ENCODE measurements at regions not wholly inside any gene's neighbourhood (a gene's known extent, or its start where the extent isn't known, plus 50 kb on each side); places are given as distances from the start of the nearest gene placed in this dataset.

DNA sequence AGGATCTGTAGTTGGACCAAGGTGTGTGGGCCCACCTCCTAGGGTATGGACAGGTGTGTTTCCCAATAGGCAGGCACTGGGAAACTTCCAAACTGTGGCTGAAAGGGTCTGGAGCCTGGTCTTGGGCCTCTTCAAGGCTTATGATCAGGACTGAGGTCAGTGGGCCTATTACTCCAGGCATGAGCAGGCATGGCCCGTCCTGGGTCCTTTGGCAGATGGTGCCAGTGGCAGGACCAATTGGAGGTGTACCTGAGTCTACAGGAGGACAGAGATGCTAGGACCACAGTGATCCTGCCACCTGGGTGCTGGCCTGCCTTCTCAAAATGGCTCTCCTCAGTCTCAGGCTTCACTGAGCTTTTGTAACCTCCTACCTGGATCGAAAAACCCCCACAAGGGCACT, 95.4 kb downstream of the RAB18 start:
- H3K9me3 Mint-ChIP-seq = peaks cover 5% of the 10 kb centered on the region
- CTCF ChIA-PET = no interaction called here
- no peak for TF ChIP-seq CTCF (IDR thresholded peaks at IDR 0.05)

GRCh38 chr10:27600930-27601329, 96.8 kb downstream of the RAB18 start:
- ATAC-seq = no peak
- CTCF ChIA-PET = interaction anchor here (1.1 kb wide), 1 partner anchor 29 kb away, joined by 3 read pairs; no protein-coding TSS in a partner anchor

More for the DNA sequence above, 95.4 kb downstream of the RAB18 start:
- H3K4me1 Mint-ChIP-seq (ENCODE audit: low read depth) = no peaks in the 10 kb centered on the region
- no peak overlapping the region for H3K27ac Mint-ChIP-seq
- ATAC-seq (no peak), DNase-seq (no peak)
- POLR2A ChIA-PET = no interaction called here
- intact Hi-C loops (cut with micrococcal nuclease) = no loop called here
- H3K27me3 Mint-ChIP-seq = no peaks in the 10 kb centered on the region
- no peak overlapping the region for H3K4me3 Mint-ChIP-seq
- no peaks in the 10 kb centered on the region for H3K36me3 Mint-ChIP-seq (ENCODE audit: low read depth)

GRCh38 chr10:27601503-27601902, 97.4 kb downstream of the RAB18 start:
- intact Hi-C loops (cut with micrococcal nuclease) = no loop called here
- no peaks in the 10 kb centered on the region for H3K27me3 Mint-ChIP-seq
- no peak overlapping the region for H3K4me3 Mint-ChIP-seq

More at GRCh38 chr10:27600930-27601329, 96.8 kb downstream of the RAB18 start:
- no peak for DNase-seq
- Mint-ChIP-seq H3K36me3 (ENCODE audit: low read depth) (no peaks in the 10 kb centered on the region), H3K27ac (no peak overlapping the region), H3K27me3 (no peaks in the 10 kb centered on the region), H3K9me3 (peaks cover 5% of the 10 kb centered on the region), H3K4me3 (no peak overlapping the region), H3K4me1 (ENCODE audit: low read depth) (no peaks in the 10 kb centered on the region)
- POLR2A ChIA-PET = no interaction called here
- intact Hi-C loops (cut with micrococcal nuclease) = no loop called here
- TF ChIP-seq CTCF (IDR thresholded peaks at IDR 0.05) = no peak

DNA sequence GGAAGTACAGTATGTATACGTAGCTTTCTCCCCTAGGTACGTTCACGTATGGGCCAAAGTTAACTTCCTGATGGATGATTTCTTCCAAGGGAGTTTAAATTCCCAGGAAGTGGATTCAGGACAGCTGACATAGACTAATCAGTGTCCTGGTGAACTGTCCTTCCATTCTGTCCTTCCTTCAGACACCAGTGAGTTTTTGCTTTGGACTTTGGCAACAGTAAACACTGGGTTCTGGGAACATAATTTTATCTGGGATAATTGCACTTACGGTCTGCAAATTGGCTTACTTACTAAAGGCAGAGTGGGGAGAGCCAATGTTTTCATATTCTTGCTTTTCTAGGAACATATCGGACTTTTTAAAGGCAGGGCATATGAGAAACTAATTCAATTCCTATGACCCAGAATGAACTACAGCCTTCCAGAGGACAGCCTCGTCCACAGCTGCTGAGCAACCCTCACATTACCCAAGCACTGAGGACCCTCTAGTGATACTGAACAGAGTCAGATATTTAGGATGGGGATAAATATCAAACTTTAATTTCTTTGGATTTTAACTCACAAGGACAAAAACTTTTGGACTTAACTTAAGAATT, 97.9 kb downstream of the RAB18 start:
- no peaks in the 10 kb centered on the region for H3K27me3 Mint-ChIP-seq
- DNase-seq (no peak), ATAC-seq (no peak)
- no peaks in the 10 kb centered on the region for H3K9me3 Mint-ChIP-seq
- H3K4me3 Mint-ChIP-seq = no peak overlapping the region
- H3K36me3 Mint-ChIP-seq (ENCODE audit: low read depth) = no peaks in the 10 kb centered on the region
- TF ChIP-seq CTCF (IDR thresholded peaks at IDR 0.05) = no peak
- H3K4me1 Mint-ChIP-seq (ENCODE audit: low read depth) = no peaks in the 10 kb centered on the region
- POLR2A ChIA-PET = interaction anchor here (0.6 kb wide), 1 partner anchor 200 kb away, joined by 5 read pairs; no protein-coding TSS in a partner anchor
- H3K27ac Mint-ChIP-seq = no peak overlapping the region
- intact Hi-C loops (cut with micrococcal nuclease) = no loop called here
- CTCF ChIA-PET = no interaction called here

More at GRCh38 chr10:27601503-27601902, 97.4 kb downstream of the RAB18 start:
- Mint-ChIP-seq H3K36me3 (ENCODE audit: low read depth) (no peaks in the 10 kb centered on the region), H3K27ac (no peak overlapping the region), H3K9me3 (no peaks in the 10 kb centered on the region), H3K4me1 (ENCODE audit: low read depth) (no peaks in the 10 kb centered on the region)
- DNase-seq (no peak), ATAC-seq (no peak)
- ChIA-PET CTCF (no interaction called here), POLR2A (interaction anchor here (0.6 kb wide), 1 partner anchor 199 kb away, joined by 5 read pairs; no protein-coding TSS in a partner anchor)
- TF ChIP-seq CTCF (IDR thresholded peaks at IDR 0.05) = no peak

GRCh38 chr10:27603104-27603503, 99.0 kb downstream of the RAB18 start:
- no peak overlapping the region for H3K27ac Mint-ChIP-seq
- no peak overlapping the region for H3K4me3 Mint-ChIP-seq
- H3K36me3 Mint-ChIP-seq (ENCODE audit: low read depth) = no peaks in the 10 kb centered on the region
- TF ChIP-seq CTCF (IDR thresholded peaks at IDR 0.05) = no peak
- no peak for DNase-seq
- H3K9me3 Mint-ChIP-seq = no peaks in the 10 kb centered on the region
- peaks cover 4% of the 10 kb centered on the region for H3K4me1 Mint-ChIP-seq (ENCODE audit: low read depth)
- H3K27me3 Mint-ChIP-seq = no peaks in the 10 kb centered on the region
- ChIA-PET CTCF (no interaction called here), POLR2A (no interaction called here)
- intact Hi-C loops (cut with micrococcal nuclease) = no loop called here
- ATAC-seq = no peak

Measured in activated CD8-positive, alpha-beta T cell treated with anti-CD3 and anti-CD28 coated beads for 36 hours (primary cell).